Calu3 (cell line): ENCODE measurements at regions not wholly inside any gene's neighbourhood (a gene's known extent, or its start where the extent isn't known, plus 50 kb on each side); places are given as distances from the start of the nearest gene placed in this dataset.

Experiments
- BruUV-seq: library from RNA; stranded (reverse); fragments of 400-500 nt; replicated peaks from 2 replicates; lab custom pipeline; 2021; lab: Mats Ljungman, UMichigan
- CTCF ChIA-PET: fragments of 300-600 bp; sonication (Branson Sonifier 250); formaldehyde crosslinking; loops from one replicate; lab custom pipeline; 2022; ENCODE audit warnings: antibody characterized with exemption; lab: Charles Lee
- DNase-seq: peaks from one replicate; pipeline ENCODE4 v3.0.0; 2022
- H3K27ac Mint-ChIP-seq: one replicate; pipeline ENCODE4 v1.8.0; 2022; ENCODE audit warnings: mixed read lengths; ENCODE audit not compliant: unreplicated experiment
- H3K27me3 Mint-ChIP-seq: one replicate; pipeline ENCODE4 v1.8.0; 2022; ENCODE audit warnings: mixed read lengths; ENCODE audit not compliant: unreplicated experiment
- H3K36me3 Mint-ChIP-seq: one replicate; pipeline ENCODE4 v1.8.0; 2022; ENCODE audit warnings: mild to moderate bottlenecking, moderate library complexity, mixed read lengths; ENCODE audit not compliant: insufficient read depth, unreplicated experiment
- H3K4me1 Mint-ChIP-seq: one replicate; pipeline ENCODE4 v1.8.0; 2022; ENCODE audit warnings: mild to moderate bottlenecking, low read depth, mixed read lengths; ENCODE audit not compliant: unreplicated experiment
- H3K4me3 Mint-ChIP-seq: one replicate; pipeline ENCODE4 v1.8.0; 2022; ENCODE audit warnings: mild to moderate bottlenecking, low read depth, moderate library complexity, mixed read lengths; ENCODE audit not compliant: unreplicated experiment
- H3K9me3 Mint-ChIP-seq: one replicate; pipeline ENCODE4 v1.8.0; 2022; ENCODE audit warnings: low read depth, mixed read lengths; ENCODE audit not compliant: unreplicated experiment
- CTCF ChIP-seq: fragments of 200-600 bp; IDR thresholded peaks from one replicate; pipeline ENCODE4 v1.8.0; 2022; ENCODE audit warnings: antibody characterized with exemption; ENCODE audit not compliant: unreplicated experiment
- intact Hi-C: fragments of 100-400 bp; cut with micrococcal nuclease; formaldehyde crosslinking; loops from one replicate; pipeline ENCODE4 v1.10.0; 2022; ENCODE audit not compliant: unreplicated experiment

GRCh38 chr12:93982771-93983315, 165.5 kb upstream of the PLXNC1 start:
- no peak overlapping the region for H3K27ac Mint-ChIP-seq
- H3K9me3 Mint-ChIP-seq: no peaks in the 10 kb centered on the region
- intact Hi-C loops: loop anchor here (5.0 kb wide), 1 partner anchor 481 kb away; no protein-coding TSS in a partner anchor
- no peak for DNase-seq
- H3K36me3 Mint-ChIP-seq: no peaks in the 10 kb centered on the region
- no peaks in the 10 kb centered on the region for H3K4me1 Mint-ChIP-seq
- no peak for TF ChIP-seq CTCF
- CTCF ChIA-PET: interaction anchor here (1.4 kb wide), 1 partner anchor 118 kb away, joined by 5 read pairs; no protein-coding TSS in a partner anchor
- H3K27me3 Mint-ChIP-seq: peaks cover 13% of the 10 kb centered on the region
- BruUV-seq: no TSS peak
- no peak overlapping the region for H3K4me3 Mint-ChIP-seq

GRCh38 chr12:93984005-93984404, 164.4 kb upstream of the PLXNC1 start:
- intact Hi-C loops: loop anchor here (5.0 kb wide), 1 partner anchor 482 kb away; no protein-coding TSS in a partner anchor
- CTCF ChIA-PET: no interaction called here
- Mint-ChIP-seq H3K36me3 (no peaks in the 10 kb centered on the region), H3K4me3 (no peak overlapping the region), H3K4me1 (no peaks in the 10 kb centered on the region), H3K27me3 (peaks cover 13% of the 10 kb centered on the region), H3K27ac (no peak overlapping the region), H3K9me3 (no peaks in the 10 kb centered on the region)
- BruUV-seq: no TSS peak
- TF ChIP-seq CTCF: no peak
- no peak for DNase-seq

- Mint-ChIP-seq H3K27me3 (no peaks in the 10 kb centered on the region), H3K36me3 (no peaks in the 10 kb centered on the region), H3K4me3 (no peak overlapping the region), H3K9me3 (no peaks in the 10 kb centered on the region), H3K4me1 (no peaks in the 10 kb centered on the region), H3K27ac (no peak overlapping the region)
- no peak for DNase-seq
- no TSS peak for BruUV-seq
- intact Hi-C loops: no loop called here
- no peak for TF ChIP-seq CTCF
- CTCF ChIA-PET: interaction anchor here (0.8 kb wide), 1 partner anchor 111 kb away, joined by 4 read pairs; no protein-coding TSS in a partner anchor
These were observed 158.4 kb upstream of the PLXNC1 start for GRCh38 chr12:93989949-93990348.

GRCh38 chr12:93990832-93991803, 157.3 kb upstream of the PLXNC1 start:
- BruUV-seq: no TSS peak
- no peaks in the 10 kb centered on the region for H3K27me3 Mint-ChIP-seq
- no peak overlapping the region for H3K27ac Mint-ChIP-seq
- H3K4me3 Mint-ChIP-seq: no peak overlapping the region
- no peak for TF ChIP-seq CTCF
- no peaks in the 10 kb centered on the region for H3K4me1 Mint-ChIP-seq
- H3K9me3 Mint-ChIP-seq: no peaks in the 10 kb centered on the region
- intact Hi-C loops: no loop called here
- CTCF ChIA-PET: interaction anchor here (0.8 kb wide), 1 partner anchor 110 kb away, joined by 4 read pairs; no protein-coding TSS in a partner anchor
- H3K36me3 Mint-ChIP-seq: no peaks in the 10 kb centered on the region
- no peak for DNase-seq
